ENCODE measurements at regions not wholly inside any gene's neighbourhood (a gene's known extent, or its start where the extent isn't known, plus 50 kb on each side); places are given as distances from the start of the nearest gene placed in this dataset.
"Not testable (repeated sequence)": the region's sequence is repeated elsewhere in the genome, so short reads cannot be mapped to it uniquely, and the experiment has no call there.

- DNase-seq, result no peak
- ATAC-seq, result no peak
Measured at GRCh38 chr11:121864660-121865059, 251.4 kb downstream of the BLID start.

- DNase-seq, result no peak
- no peak for ATAC-seq
Measured at GRCh38 chr11:121863126-121863525, 252.9 kb downstream of the BLID start.

- ATAC-seq, DNase-seq: not testable (repeated sequence)
Measured at GRCh38 chr11:121855138-121855537, 260.9 kb downstream of the BLID start.

- ATAC-seq, result no peak
- no peak for DNase-seq
Measured at GRCh38 chr11:121844016-121844415, 272.0 kb downstream of the BLID start.

- no peak for ATAC-seq
- no peak for DNase-seq
Measured at GRCh38 chr11:121842192-121842585, 273.8 kb downstream of the BLID start.

GRCh38 chr11:121841487-121842191 lies 274.4 kb downstream of the BLID start:
- DNase-seq (no peak), ATAC-seq (no peak)

GRCh38 chr11:121839781-121840180 lies 276.2 kb downstream of the BLID start:
- ATAC-seq, result no peak
- no peak for DNase-seq

GRCh38 chr11:121838571-121838970 lies 277.4 kb downstream of the BLID start:
- ATAC-seq (no peak), DNase-seq (no peak)

GRCh38 chr11:121833970-121834369 lies 282.0 kb downstream of the BLID start:
- no peak for ATAC-seq
- DNase-seq, result no peak

GRCh38 chr11:121829159-121829643 lies 286.8 kb downstream of the BLID start:
- DNase-seq (no peak), ATAC-seq (peak; percentile 77)

- DNase-seq, result no peak
- ATAC-seq, result no peak
Measured at GRCh38 chr11:121814962-121815361, 301.1 kb downstream of the BLID start.

- DNase-seq (no peak), ATAC-seq (no peak)
Measured at GRCh38 chr11:121814296-121814695, 301.7 kb downstream of the BLID start.

GRCh38 chr11:121810291-121810690 lies 305.7 kb downstream of the BLID start:
- DNase-seq (no peak), ATAC-seq (no peak)

GRCh38 chr11:121808096-121808495 lies 307.9 kb downstream of the BLID start:
- DNase-seq (no peak), ATAC-seq (no peak)

- ATAC-seq, result no peak
Measured at GRCh38 chr11:121807051-121807450, 309.0 kb downstream of the BLID start.

GRCh38 chr11:121802542-121802941 lies 313.5 kb downstream of the BLID start:
- DNase-seq (no peak), ATAC-seq (no peak)

More at GRCh38 chr11:121807051-121807450, 309.0 kb downstream of the BLID start:
- no peak for DNase-seq

- no peak for ATAC-seq
Measured at GRCh38 chr11:121801781-121802180, 314.2 kb downstream of the BLID start.

GRCh38 chr11:121801394-121801748 lies 314.6 kb downstream of the BLID start:
- ATAC-seq, result no peak
- no peak for DNase-seq

More at GRCh38 chr11:121801781-121802180, 314.2 kb downstream of the BLID start:
- DNase-seq, result no peak

- ATAC-seq, result no peak
- DNase-seq, result no peak
Measured at GRCh38 chr11:121800731-121801393, 315.2 kb downstream of the BLID start.

- DNase-seq (no peak), ATAC-seq (no peak)
Measured at GRCh38 chr11:121800240-121800639, 315.8 kb downstream of the BLID start.

GRCh38 chr11:121797496-121797895 lies 318.5 kb downstream of the BLID start:
- no peak for DNase-seq
- ATAC-seq, result no peak

- DNase-seq, result no peak
Measured at GRCh38 chr11:121795174-121795573, 320.8 kb downstream of the BLID start.

GRCh38 chr11:121794671-121795141 lies 321.3 kb downstream of the BLID start:
- DNase-seq (no peak), ATAC-seq (no peak)

More at GRCh38 chr11:121795174-121795573, 320.8 kb downstream of the BLID start:
- no peak for ATAC-seq

GRCh38 chr11:121793916-121794315 lies 322.1 kb downstream of the BLID start:
- DNase-seq, result no peak
- ATAC-seq, result no peak

All from stimulated activated naive CD8-positive, alpha-beta T cell treated with anti-CD3 and anti-CD28 coated beads, Interleukin-15, Interleukin-2, amounts not matched to agents 100 U/mL and 50 U/mL, for 24 hours (primary cell).